K562 (cell line): ENCODE measurements at regions not wholly inside any gene's neighbourhood (a gene's known extent, or its start where the extent isn't known, plus 50 kb on each side); places are given as distances from the start of the nearest gene placed in this dataset.

ENCODE experiments used
- ATAC-seq: fragments of 200-7000 bp; cut with Tn5 transposase; 3 replicates; pipeline ENCODE4 v1.9.1; 2020; ENCODE audit warnings: moderate library complexity
- BruUV-seq: library from RNA; stranded (reverse); fragments of 400-500 nt; replicated peaks from 2 replicates; lab custom pipeline; 2021; lab: Mats Ljungman, UMichigan
- CTCF ChIA-PET: fragments of 300-600 bp; formaldehyde crosslinking; extraction: SDS; loops from one replicate; lab custom pipeline; 2021; ENCODE audit warnings: low intra/inter-chr PET ratio; lab: Yijun Ruan, JAX
- POLR2A ChIA-PET: fragments of 300-600, 350-650 bp; sonication (Branson Sonifier 250); formaldehyde crosslinking; extraction: SDS; loops from one replicate; lab custom pipeline; 2021; ENCODE audit warnings: antibody characterized with exemption, inconsistent platforms; lab: Yijun Ruan, JAX
- DNase-seq, 4 experiments: peaks; one replicate each; pipeline versions ENCODE4 v3.0.0 to v3.0.0-alpha.2; 2011 to 2018; ENCODE audit warnings: low spot score in 3 of 4, mixed read lengths in 3 of 4; ENCODE audit errors: extremely low read depth in 1 of 4
- FAIRE-seq: peaks from 2 replicates; lab custom pipeline; 2011; peaks lifted over from hg19 to GRCh38; lab: Jason Lieb, UNC
- H2AFZ ChIP-seq: 2 replicates; pipeline ENCODE4 v1.6.0; 2011; ENCODE audit warnings: low read depth, low read length, control low read depth, inconsistent platforms
- H3K27ac ChIP-seq: fragments of 200-600 bp; 3 replicates; pipeline ENCODE4 v1.8.0; 2011; ENCODE audit warnings: low read depth, mild to moderate bottlenecking, control low read depth, inconsistent platforms, low read length, moderate library complexity, mixed read lengths; ENCODE audit errors: extremely low read depth
- H3K27me3 ChIP-seq, 2 experiments: fragments of 300-600 bp in 1 of 2; 2 replicates in 1 of 2; 3 replicates in 1 of 2; pipeline versions ENCODE4 v1.6.0 to v1.8.0; 2011; ENCODE audit warnings: inconsistent platforms in 2 of 2, low read length in 2 of 2, mild to moderate bottlenecking in 1 of 2, mixed read lengths in 1 of 2, moderate library complexity in 1 of 2; ENCODE audit not compliant: control insufficient read depth in 2 of 2, insufficient read depth in 2 of 2
- H3K36me3 ChIP-seq: fragments of 300-600 bp; 3 replicates; pipeline ENCODE4 v1.8.0; 2011; ENCODE audit warnings: mild to moderate bottlenecking, low read length, inconsistent platforms; ENCODE audit not compliant: control insufficient read depth, insufficient read depth
- H3K4me1 ChIP-seq, 2 experiments: fragments of 200-600 bp in 1 of 2; replicated peaks in 1 of 2; 2 replicates in 1 of 2; 3 replicates in 1 of 2; pipeline versions ENCODE4 v1.5.1 to v1.8.0; 2011; ENCODE audit warnings: inconsistent platforms in 2 of 2, low read length in 2 of 2, mild to moderate bottlenecking in 1 of 2, mixed read lengths in 1 of 2, moderate library complexity in 1 of 2; ENCODE audit not compliant: control insufficient read depth in 2 of 2, insufficient read depth in 2 of 2
- H3K4me2 ChIP-seq: 2 replicates; pipeline ENCODE4 v1.6.1; 2011; ENCODE audit warnings: low read length, control low read depth, inconsistent platforms, mixed read lengths; ENCODE audit not compliant: insufficient read depth
- H3K4me3 ChIP-seq: fragments of 200-600 bp; sonication (generic), shearing (Covaris generic); 2 replicates; pipeline ENCODE4 v1.5.1; 2016; ENCODE audit warnings: control low read depth, inconsistent platforms
- H3K79me2 ChIP-seq: fragments of 200-600 bp; 3 replicates; pipeline ENCODE4 v1.8.0; 2011; ENCODE audit warnings: low read length, inconsistent platforms; ENCODE audit not compliant: control insufficient read depth, insufficient read depth
- H3K9ac ChIP-seq, 2 experiments: 2 replicates each; pipeline versions ENCODE4 v1.6.0 to v1.6.1; 2011; ENCODE audit warnings: low read depth in 2 of 2, low read length in 2 of 2, control low read depth in 1 of 2, inconsistent platforms in 1 of 2, mild to moderate bottlenecking in 1 of 2, mixed read lengths in 1 of 2; ENCODE audit not compliant: insufficient read depth in 1 of 2
- H3K9me1 ChIP-seq: one replicate; pipeline ENCODE4 v1.6.0; 2011; ENCODE audit warnings: inconsistent platforms, mild to moderate bottlenecking, low read length, moderate library complexity; ENCODE audit not compliant: control insufficient read depth, insufficient read depth
- H3K9me3 ChIP-seq: replicated peaks from 2 replicates; pipeline ENCODE4 v1.5.1; 2011; ENCODE audit warnings: low read depth, low read length, inconsistent platforms; ENCODE audit not compliant: control insufficient read depth, insufficient read depth
- H4K20me1 ChIP-seq: replicated peaks from 2 replicates; pipeline ENCODE4 v1.6.1; 2011; ENCODE audit warnings: low read length, inconsistent platforms, mixed read lengths; ENCODE audit not compliant: control insufficient read depth, insufficient read depth
- C11orf30 ChIP-seq: fragments of 450-650 bp; IDR thresholded peaks from 2 replicates; pipeline ENCODE4 v1.6.1; 2016; ENCODE audit warnings: low read depth, mild to moderate bottlenecking
- ESRRA ChIP-seq: fragments of 450-650 bp; IDR thresholded peaks from 2 replicates; pipeline ENCODE4 v1.6.1; 2014; ENCODE audit warnings: low read depth, mild to moderate bottlenecking, moderate library complexity, borderline replicate concordance
- ETS2 ChIP-seq: IDR thresholded peaks from 2 replicates; pipeline ENCODE4 v1.6.1; 2016; ENCODE audit warnings: borderline replicate concordance, missing genetic modification characterization, mild to moderate bottlenecking, moderate library complexity, missing compliant biosample characterization; ENCODE audit not compliant: poor library complexity, severe bottlenecking
- GTF2A2 ChIP-seq: IDR thresholded peaks from 2 replicates; pipeline ENCODE4 v1.6.1; 2016; ENCODE audit warnings: mild to moderate bottlenecking, missing genetic modification characterization, missing compliant biosample characterization
- PRPF4 ChIP-seq: fragments of 200-400 bp; formaldehyde crosslinking; IDR thresholded peaks from one replicate; pipeline ENCODE4 v1.6.1; 2017; ENCODE audit warnings: low read length, low read depth, mild to moderate bottlenecking; ENCODE audit not compliant: insufficient read depth, poor library complexity, severe bottlenecking
- RFX7 ChIP-seq: fragments of 250-450 bp; sonication (Bioruptor Pico); IDR thresholded peaks from 2 replicates; pipeline ENCODE4 v1.5.1; 2021; ENCODE audit warnings: mild to moderate bottlenecking
- SAP30 ChIP-seq: fragments of 200-600 bp; sonication (generic); IDR thresholded peaks from 2 replicates; pipeline ENCODE4 v1.6.1; 2012; ENCODE audit warnings: borderline replicate concordance, low read depth, mild to moderate bottlenecking, moderate library complexity, low read length, control low read depth, inconsistent platforms; ENCODE audit not compliant: insufficient read depth, poor library complexity, severe bottlenecking
- SNRNP70 ChIP-seq: fragments of 200-400 bp; formaldehyde crosslinking; optimal IDR thresholded peaks from 2 replicates; pipeline ENCODE3; 2017; ENCODE audit warnings: low read depth, low read length
- ZNF174 ChIP-seq: fragments of 250-450 bp; sonication (Bioruptor Pico); IDR thresholded peaks from 2 replicates; pipeline ENCODE4 v1.4.0; 2020; ENCODE audit warnings: mild to moderate bottlenecking
- ZNF347 ChIP-seq: fragments of 450-650 bp; formaldehyde crosslinking; IDR thresholded peaks from 2 replicates; pipeline ENCODE4 v1.4.0; 2020; ENCODE audit warnings: low read depth, mild to moderate bottlenecking, moderate library complexity
- ZNF431 ChIP-seq: sonication (generic); formaldehyde crosslinking; IDR thresholded peaks from 2 replicates; pipeline ENCODE4 v1.8.0; 2022; ENCODE audit warnings: mild to moderate bottlenecking, missing genetic modification reagents
- WGBS: fragments of 100-300 bp; shearing (Covaris generic); methylation state at CpG from one replicate; pipeline ENCODE4 v1.1.6; 2016; ENCODE audit warnings: low coverage, mixed read lengths; ENCODE audit not compliant: insufficient coverage; ENCODE audit errors: missing lambda C conversion rate; 5-methylcytosine and 5-hydroxymethylcytosine counted together
- in situ Hi-C: fragments of 300-500 bp; cut with MboI; formaldehyde crosslinking; loops from 4 replicates; pipeline ENCODE4 v1.15.0; 2018; ENCODE audit warnings: inconsistent platforms, mixed read lengths
- intact Hi-C: fragments of 100-400 bp; cut with micrococcal nuclease; formaldehyde crosslinking; loops from 2 replicates; pipeline ENCODE4 v1.14.2; 2022
- TF ChIP-seq, protein P1 (sequence below): fragments of 450-650 bp; formaldehyde crosslinking; conservative IDR thresholded peaks from 2 replicates; pipeline ENCODE4 v1.4.0; 2022; ENCODE audit warnings: mild to moderate bottlenecking, missing genetic modification characterization

DNA sequence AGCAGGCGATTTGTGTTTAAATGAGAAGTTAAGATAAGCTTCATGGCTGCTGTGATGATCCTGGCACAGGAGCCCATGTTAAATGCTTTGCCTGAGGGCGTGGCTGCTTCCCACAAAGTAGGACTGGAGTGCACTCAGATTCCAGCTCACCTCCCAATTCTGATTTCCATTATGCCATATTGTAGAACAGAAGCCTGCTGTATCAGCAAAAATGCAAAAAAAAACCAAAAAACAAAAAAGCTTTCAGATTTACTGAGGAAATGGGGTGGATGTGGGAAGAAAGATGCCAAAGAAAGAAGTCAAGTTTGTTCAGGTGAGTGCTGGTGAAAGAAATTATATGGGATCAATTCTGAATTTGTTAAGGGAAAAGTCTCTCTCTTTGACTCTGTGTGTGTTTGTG is 610.4 kb upstream of the NETO1 start:
- FAIRE-seq (no peak), DNase-seq (no peak), ATAC-seq (no peak)
- H3K9me3 ChIP-seq: no peaks in the 10 kb centered on the region
- CTCF ChIA-PET: no interaction called here
- TF ChIP-seq ZNF174 (CRISPR knock-in tag) (no peak), PRPF4 (no peak), GTF2A2 (no peak), C11orf30 (no peak), ETS2 (tag) (no peak), RFX7 (CRISPR knock-in tag) (no peak), ESRRA (no peak), ZNF431 (no peak), SAP30 (no peak), SNRNP70 (no peak), ZNF347 (no peak)
- TF ChIP-seq, protein P1, sequence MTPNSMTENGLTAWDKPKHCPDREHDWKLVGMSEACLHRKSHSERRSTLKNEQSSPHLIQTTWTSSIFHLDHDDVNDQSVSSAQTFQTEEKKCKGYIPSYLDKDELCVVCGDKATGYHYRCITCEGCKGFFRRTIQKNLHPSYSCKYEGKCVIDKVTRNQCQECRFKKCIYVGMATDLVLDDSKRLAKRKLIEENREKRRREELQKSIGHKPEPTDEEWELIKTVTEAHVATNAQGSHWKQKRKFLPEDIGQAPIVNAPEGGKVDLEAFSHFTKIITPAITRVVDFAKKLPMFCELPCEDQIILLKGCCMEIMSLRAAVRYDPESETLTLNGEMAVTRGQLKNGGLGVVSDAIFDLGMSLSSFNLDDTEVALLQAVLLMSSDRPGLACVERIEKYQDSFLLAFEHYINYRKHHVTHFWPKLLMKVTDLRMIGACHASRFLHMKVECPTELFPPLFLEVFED (CRISPR knock-in tag): no peak
- no peaks in the 10 kb centered on the region for H3K79me2 ChIP-seq
- H3K4me1 ChIP-seq: no peaks in the 10 kb centered on the region
- no peak overlapping the region for H2AFZ ChIP-seq
- H3K9ac ChIP-seq: no peak overlapping the region
- no peaks in the 10 kb centered on the region for H3K36me3 ChIP-seq
- no peak overlapping the region for H3K27ac ChIP-seq
- in situ Hi-C loops (no loop called here), intact Hi-C loops (no loop called here)
- BruUV-seq: no TSS peak
- no peaks in the 10 kb centered on the region for H4K20me1 ChIP-seq
- H3K4me3 ChIP-seq: no peak overlapping the region
- POLR2A ChIA-PET: no interaction called here
- H3K27me3 ChIP-seq: no peaks in the 10 kb centered on the region
- no peaks in the 10 kb centered on the region for H3K9me1 ChIP-seq
- WGBS: 0% methylated on average over 2 of the region's 2 CpGs
- H3K4me2 ChIP-seq: no peak overlapping the region
